ENCODE measurements at regions not wholly inside any gene's neighbourhood (a gene's known extent, or its start where the extent isn't known, plus 50 kb on each side); places are given as distances from the start of the nearest gene placed in this dataset.

DNA sequence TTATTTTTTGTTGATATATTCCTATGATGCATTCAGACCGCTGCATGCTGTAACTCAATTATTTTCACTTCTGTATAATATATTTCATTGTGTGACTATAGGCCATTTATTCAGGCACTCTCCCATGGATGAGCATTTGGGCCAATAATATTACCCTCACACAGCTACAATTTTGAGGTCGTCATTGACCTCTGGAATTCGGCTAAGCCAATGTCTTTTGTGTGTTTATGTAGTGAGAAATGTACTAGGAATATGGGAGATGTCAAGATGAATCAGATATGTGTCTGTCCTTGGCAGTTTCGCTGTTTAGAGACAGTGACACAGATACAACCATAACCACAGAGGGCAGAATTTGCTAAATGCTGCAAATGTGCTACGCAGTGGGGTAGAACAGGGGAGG, 474.2 kb downstream of the ADRA2A start:
- H3K27me3 ChIP-seq (ENCODE audit: insufficient read depth, poor library complexity, severe bottlenecking), result no peaks in the 10 kb centered on the region
- ATAC-seq (ENCODE audit: low read depth) (no peak), DNase-seq (ENCODE audit: low spot score) (no peak)
- H3K9me3 ChIP-seq (ENCODE audit: severe bottlenecking), result no peaks in the 10 kb centered on the region
- H3K36me3 ChIP-seq (ENCODE audit: low read depth), result no peaks in the 10 kb centered on the region
- TF ChIP-seq, protein P1, sequence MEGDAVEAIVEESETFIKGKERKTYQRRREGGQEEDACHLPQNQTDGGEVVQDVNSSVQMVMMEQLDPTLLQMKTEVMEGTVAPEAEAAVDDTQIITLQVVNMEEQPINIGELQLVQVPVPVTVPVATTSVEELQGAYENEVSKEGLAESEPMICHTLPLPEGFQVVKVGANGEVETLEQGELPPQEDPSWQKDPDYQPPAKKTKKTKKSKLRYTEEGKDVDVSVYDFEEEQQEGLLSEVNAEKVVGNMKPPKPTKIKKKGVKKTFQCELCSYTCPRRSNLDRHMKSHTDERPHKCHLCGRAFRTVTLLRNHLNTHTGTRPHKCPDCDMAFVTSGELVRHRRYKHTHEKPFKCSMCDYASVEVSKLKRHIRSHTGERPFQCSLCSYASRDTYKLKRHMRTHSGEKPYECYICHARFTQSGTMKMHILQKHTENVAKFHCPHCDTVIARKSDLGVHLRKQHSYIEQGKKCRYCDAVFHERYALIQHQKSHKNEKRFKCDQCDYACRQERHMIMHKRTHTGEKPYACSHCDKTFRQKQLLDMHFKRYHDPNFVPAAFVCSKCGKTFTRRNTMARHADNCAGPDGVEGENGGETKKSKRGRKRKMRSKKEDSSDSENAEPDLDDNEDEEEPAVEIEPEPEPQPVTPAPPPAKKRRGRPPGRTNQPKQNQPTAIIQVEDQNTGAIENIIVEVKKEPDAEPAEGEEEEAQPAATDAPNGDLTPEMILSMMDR (IDR thresholded peaks at IDR 0.05; ENCODE audit: poor library complexity, severe bottlenecking), result no peak
- no peak overlapping the region for H3K27ac ChIP-seq (ENCODE audit: poor library complexity, severe bottlenecking)
- no peaks in the 10 kb centered on the region for H3K4me1 ChIP-seq (ENCODE audit: insufficient read depth, poor library complexity, severe bottlenecking)
- no peak overlapping the region for H3K4me3 ChIP-seq (ENCODE audit: severe bottlenecking)

DNA sequence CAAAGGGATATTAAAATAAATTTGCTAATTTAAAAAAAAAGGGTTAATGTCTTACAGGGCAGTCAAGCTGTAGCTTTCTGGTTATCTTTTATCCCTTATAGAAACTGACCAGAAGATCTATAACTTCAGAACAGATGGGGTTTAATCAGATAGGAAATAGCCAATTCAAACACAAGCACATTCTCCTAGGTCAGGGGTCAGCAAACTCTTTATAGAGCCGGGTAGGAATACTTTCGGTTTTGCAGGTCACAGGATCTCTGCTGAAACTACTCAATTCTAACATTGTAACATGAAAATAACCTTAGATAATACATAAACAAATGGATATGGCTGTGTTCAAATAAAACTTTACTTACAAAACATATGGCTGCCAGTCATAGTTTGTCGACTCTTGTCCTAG, 479.8 kb downstream of the ADRA2A start:
- Histone ChIP-seq H3K4me1 (ENCODE audit: insufficient read depth, poor library complexity, severe bottlenecking) (no peaks in the 10 kb centered on the region), H3K4me3 (ENCODE audit: severe bottlenecking) (no peak overlapping the region), H3K27ac (ENCODE audit: poor library complexity, severe bottlenecking) (no peak overlapping the region), H3K9me3 (ENCODE audit: severe bottlenecking) (no peaks in the 10 kb centered on the region), H3K36me3 (ENCODE audit: low read depth) (no peaks in the 10 kb centered on the region), H3K27me3 (ENCODE audit: insufficient read depth, poor library complexity, severe bottlenecking) (no peaks in the 10 kb centered on the region)
- TF ChIP-seq, protein P1 (IDR thresholded peaks at IDR 0.05; ENCODE audit: poor library complexity, severe bottlenecking), result no peak
- no peak for ATAC-seq (ENCODE audit: low read depth)
- DNase-seq (ENCODE audit: low spot score), result no peak

DNA sequence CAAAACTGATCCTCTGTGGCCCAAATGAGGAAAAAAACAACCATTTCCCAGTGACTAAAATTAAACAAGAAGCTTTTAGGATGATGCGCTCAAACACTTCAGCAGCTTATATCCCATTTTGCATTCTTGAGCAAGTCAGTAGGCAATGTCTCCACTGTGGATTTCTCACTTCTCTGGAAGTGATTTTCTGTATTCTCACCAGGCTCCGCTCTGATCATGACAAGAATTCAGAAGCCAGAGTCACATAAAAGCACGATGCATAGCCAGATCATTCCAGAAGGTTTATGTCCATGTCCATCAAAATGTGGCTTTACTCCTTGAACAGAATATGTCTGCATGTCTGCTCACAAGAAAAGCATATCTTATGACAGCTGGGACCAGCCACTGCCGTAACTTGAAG, 481.4 kb downstream of the ADRA2A start:
- TF ChIP-seq, protein P1 (IDR thresholded peaks at IDR 0.05; ENCODE audit: poor library complexity, severe bottlenecking), result no peak
- Histone ChIP-seq H3K4me1 (ENCODE audit: insufficient read depth, poor library complexity, severe bottlenecking) (no peaks in the 10 kb centered on the region), H3K27me3 (ENCODE audit: insufficient read depth, poor library complexity, severe bottlenecking) (no peaks in the 10 kb centered on the region), H3K4me3 (ENCODE audit: severe bottlenecking) (no peak overlapping the region), H3K9me3 (ENCODE audit: severe bottlenecking) (no peaks in the 10 kb centered on the region), H3K36me3 (ENCODE audit: low read depth) (no peaks in the 10 kb centered on the region), H3K27ac (ENCODE audit: poor library complexity, severe bottlenecking) (no peak overlapping the region)
- no peak for DNase-seq (ENCODE audit: low spot score)
- no peak for ATAC-seq (ENCODE audit: low read depth)

DNA sequence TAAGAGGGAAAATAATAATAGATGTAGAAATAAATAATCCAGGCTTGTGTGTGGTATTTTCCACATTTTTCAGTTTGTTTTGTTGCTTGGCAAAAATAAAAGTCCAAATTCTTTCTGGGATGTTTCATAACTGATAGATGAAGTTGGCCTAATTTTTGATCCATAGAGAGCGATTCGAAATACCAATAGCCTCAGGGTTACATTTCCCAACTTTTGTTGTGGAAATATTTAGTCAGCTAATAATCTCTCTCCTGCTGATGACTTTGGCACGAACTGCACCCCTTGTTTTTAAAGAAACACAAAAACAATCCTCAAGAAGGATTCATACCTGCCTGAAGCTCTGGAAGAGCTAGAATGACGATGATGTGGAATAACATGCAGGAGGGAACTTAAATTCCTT, 483.2 kb downstream of the ADRA2A start:
- H3K4me3 ChIP-seq (ENCODE audit: severe bottlenecking), result no peak overlapping the region
- H3K9me3 ChIP-seq (ENCODE audit: severe bottlenecking), result no peaks in the 10 kb centered on the region
- H3K4me1 ChIP-seq (ENCODE audit: insufficient read depth, poor library complexity, severe bottlenecking), result no peaks in the 10 kb centered on the region
- H3K27me3 ChIP-seq (ENCODE audit: insufficient read depth, poor library complexity, severe bottlenecking), result no peaks in the 10 kb centered on the region
- ATAC-seq (ENCODE audit: low read depth) (no peak), DNase-seq (ENCODE audit: low spot score) (no peak)
- TF ChIP-seq, protein P1 (IDR thresholded peaks at IDR 0.05; ENCODE audit: poor library complexity, severe bottlenecking), result no peak
- no peak overlapping the region for H3K27ac ChIP-seq (ENCODE audit: poor library complexity, severe bottlenecking)
- H3K36me3 ChIP-seq (ENCODE audit: low read depth), result no peaks in the 10 kb centered on the region

DNA sequence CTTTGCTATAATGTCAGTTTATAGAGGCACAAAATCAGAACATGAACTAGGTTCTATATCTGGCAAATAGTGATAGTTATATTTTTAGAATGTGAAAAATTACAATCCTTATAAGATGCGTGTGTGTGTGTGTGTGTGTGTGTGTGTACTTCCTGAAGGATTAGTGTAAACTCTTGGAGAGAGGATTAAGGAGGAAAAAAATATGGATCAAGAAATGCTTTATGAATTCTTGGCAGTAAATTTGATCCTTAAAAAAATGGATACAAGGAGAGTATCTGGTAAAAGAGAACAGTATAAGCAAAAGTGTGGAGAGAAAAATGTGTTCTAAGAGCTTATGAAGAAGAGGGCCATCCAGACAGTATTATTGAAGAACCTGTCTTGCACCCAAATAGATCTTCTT, 484.3 kb downstream of the ADRA2A start:
- Histone ChIP-seq H3K27ac (ENCODE audit: poor library complexity, severe bottlenecking) (no peak overlapping the region), H3K36me3 (ENCODE audit: low read depth) (no peaks in the 10 kb centered on the region), H3K4me3 (ENCODE audit: severe bottlenecking) (no peak overlapping the region), H3K9me3 (ENCODE audit: severe bottlenecking) (no peaks in the 10 kb centered on the region), H3K27me3 (ENCODE audit: insufficient read depth, poor library complexity, severe bottlenecking) (no peaks in the 10 kb centered on the region), H3K4me1 (ENCODE audit: insufficient read depth, poor library complexity, severe bottlenecking) (no peaks in the 10 kb centered on the region)
- ATAC-seq (ENCODE audit: low read depth), result no peak
- DNase-seq (ENCODE audit: low spot score), result no peak
- TF ChIP-seq, protein P1 (IDR thresholded peaks at IDR 0.05; ENCODE audit: poor library complexity, severe bottlenecking), result no peak

Data from RWPE2 (cell line).